ENCODE measurements at regions not wholly inside any gene's neighbourhood (a gene's known extent, or its start where the extent isn't known, plus 50 kb on each side); places are given as distances from the start of the nearest gene placed in this dataset.

- Histone ChIP-seq H3K36me3 (ENCODE audit: control insufficient read depth in 4 of 4, insufficient read depth in 4 of 4, low read length in 3 of 4) (no peaks in the 10 kb centered on the region), H3K4me1 (ENCODE audit: control extremely low read depth in 1 of 4, control insufficient read depth in 4 of 4, insufficient read depth in 4 of 4, low read length in 3 of 4) (no peaks in the 10 kb centered on the region), H3K27me3 (replicated peaks in 2 of 5; ENCODE audit: control insufficient read depth in 4 of 5, insufficient read depth in 5 of 5, low read length in 4 of 5) (no peaks in the 10 kb centered on the region), H3K27ac (ENCODE audit: insufficient read depth in 1 of 2, low read depth in 1 of 2, low read length in 2 of 2, poor library complexity in 1 of 2, severe bottlenecking in 2 of 2) (no peak overlapping the region), H3K4me3 (ENCODE audit: control insufficient read depth in 1 of 7, extremely low read depth in 1 of 7, insufficient read depth in 4 of 7, low read depth in 2 of 7, low read length in 6 of 7) (no peak overlapping the region), H3K9me3 (ENCODE audit: control extremely low read depth in 1 of 5, control insufficient read depth in 4 of 5, insufficient read depth in 2 of 5, low read depth in 1 of 5, low read length in 4 of 5) (no peaks in the 10 kb centered on the region)
- ChIA-PET CTCF (no interaction called here), POLR2A (no interaction called here)
- WGBS (ENCODE audit: insufficient coverage): 100% methylated on average over 1 of the region's 3 CpGs
- no peak for DNase-seq
Observed at GRCh38 chr4:17398805-17399204, 113.1 kb downstream of the QDPR start.

- Histone ChIP-seq H3K27me3 (replicated peaks in 2 of 5; ENCODE audit: control insufficient read depth in 4 of 5, insufficient read depth in 5 of 5, low read length in 4 of 5) (no peaks in the 10 kb centered on the region), H3K36me3 (ENCODE audit: control insufficient read depth in 4 of 4, insufficient read depth in 4 of 4, low read length in 3 of 4) (no peaks in the 10 kb centered on the region), H3K4me3 (ENCODE audit: control insufficient read depth in 1 of 7, extremely low read depth in 1 of 7, insufficient read depth in 4 of 7, low read depth in 2 of 7, low read length in 6 of 7) (no peak overlapping the region), H3K9me3 (ENCODE audit: control extremely low read depth in 1 of 5, control insufficient read depth in 4 of 5, insufficient read depth in 2 of 5, low read depth in 1 of 5, low read length in 4 of 5) (no peaks in the 10 kb centered on the region), H3K4me1 (ENCODE audit: control extremely low read depth in 1 of 4, control insufficient read depth in 4 of 4, insufficient read depth in 4 of 4, low read length in 3 of 4) (no peaks in the 10 kb centered on the region), H3K27ac (ENCODE audit: insufficient read depth in 1 of 2, low read depth in 1 of 2, low read length in 2 of 2, poor library complexity in 1 of 2, severe bottlenecking in 2 of 2) (no peak overlapping the region)
- POLR2A ChIA-PET: no interaction called here
- DNase-seq: no peak
- CTCF ChIA-PET: no interaction called here
- WGBS (ENCODE audit: insufficient coverage): 88% methylated on average over 1 of the region's 2 CpGs
Observed at GRCh38 chr4:17398035-17398434, 113.9 kb downstream of the QDPR start.

GRCh38 chr4:17397611-17398010 is 114.3 kb downstream of the QDPR start:
- no peaks in the 10 kb centered on the region for H3K9me3 ChIP-seq (ENCODE audit: control extremely low read depth in 1 of 5, control insufficient read depth in 4 of 5, insufficient read depth in 2 of 5, low read depth in 1 of 5, low read length in 4 of 5)
- no CpG with 5 or more reads among the region's 3 CpGs for WGBS (ENCODE audit: insufficient coverage)
- H3K27me3 ChIP-seq (replicated peaks in 2 of 5; ENCODE audit: control insufficient read depth in 4 of 5, insufficient read depth in 5 of 5, low read length in 4 of 5): no peaks in the 10 kb centered on the region
- H3K27ac ChIP-seq (ENCODE audit: insufficient read depth in 1 of 2, low read depth in 1 of 2, low read length in 2 of 2, poor library complexity in 1 of 2, severe bottlenecking in 2 of 2): no peak overlapping the region
- H3K4me1 ChIP-seq (ENCODE audit: control extremely low read depth in 1 of 4, control insufficient read depth in 4 of 4, insufficient read depth in 4 of 4, low read length in 3 of 4): no peaks in the 10 kb centered on the region
- ChIA-PET POLR2A (no interaction called here), CTCF (no interaction called here)
- no peaks in the 10 kb centered on the region for H3K36me3 ChIP-seq (ENCODE audit: control insufficient read depth in 4 of 4, insufficient read depth in 4 of 4, low read length in 3 of 4)
- no peak overlapping the region for H3K4me3 ChIP-seq (ENCODE audit: control insufficient read depth in 1 of 7, extremely low read depth in 1 of 7, insufficient read depth in 4 of 7, low read depth in 2 of 7, low read length in 6 of 7)
- DNase-seq: no peak

GRCh38 chr4:17385403-17385802 is 126.5 kb downstream of the QDPR start:
- Histone ChIP-seq H3K36me3 (ENCODE audit: control insufficient read depth in 4 of 4, insufficient read depth in 4 of 4, low read length in 3 of 4) (no peaks in the 10 kb centered on the region), H3K27ac (ENCODE audit: insufficient read depth in 1 of 2, low read depth in 1 of 2, low read length in 2 of 2, poor library complexity in 1 of 2, severe bottlenecking in 2 of 2) (no peak overlapping the region), H3K9me3 (ENCODE audit: control extremely low read depth in 1 of 5, control insufficient read depth in 4 of 5, insufficient read depth in 2 of 5, low read depth in 1 of 5, low read length in 4 of 5) (no peaks in the 10 kb centered on the region), H3K27me3 (replicated peaks in 2 of 5; ENCODE audit: control insufficient read depth in 4 of 5, insufficient read depth in 5 of 5, low read length in 4 of 5) (no peaks in the 10 kb centered on the region), H3K4me1 (ENCODE audit: control extremely low read depth in 1 of 4, control insufficient read depth in 4 of 4, insufficient read depth in 4 of 4, low read length in 3 of 4) (no peaks in the 10 kb centered on the region), H3K4me3 (ENCODE audit: control insufficient read depth in 1 of 7, extremely low read depth in 1 of 7, insufficient read depth in 4 of 7, low read depth in 2 of 7, low read length in 6 of 7) (no peak overlapping the region)
- 25% methylated on average over 2 of the region's 2 CpGs for WGBS (ENCODE audit: insufficient coverage)
- POLR2A ChIA-PET: no interaction called here
- CTCF ChIA-PET: no interaction called here
- peak; percentile 12 to 51 (median 44) for DNase-seq

GRCh38 chr4:17380347-17380746 is 131.5 kb downstream of the QDPR start:
- no CpG with 5 or more reads among the region's 2 CpGs for WGBS (ENCODE audit: insufficient coverage)
- CTCF ChIA-PET: no interaction called here
- H3K36me3 ChIP-seq (ENCODE audit: control insufficient read depth in 4 of 4, insufficient read depth in 4 of 4, low read length in 3 of 4): no peaks in the 10 kb centered on the region

GRCh38 chr4:17376205-17376604 is 135.7 kb downstream of the QDPR start:
- no peak for DNase-seq
- no peaks in the 10 kb centered on the region for H3K36me3 ChIP-seq (ENCODE audit: control insufficient read depth in 4 of 4, insufficient read depth in 4 of 4, low read length in 3 of 4)
- no peaks in the 10 kb centered on the region for H3K27me3 ChIP-seq (replicated peaks in 2 of 5; ENCODE audit: control insufficient read depth in 4 of 5, insufficient read depth in 5 of 5, low read length in 4 of 5)
- no peaks in the 10 kb centered on the region for H3K4me1 ChIP-seq (ENCODE audit: control extremely low read depth in 1 of 4, control insufficient read depth in 4 of 4, insufficient read depth in 4 of 4, low read length in 3 of 4)
- H3K9me3 ChIP-seq (ENCODE audit: control extremely low read depth in 1 of 5, control insufficient read depth in 4 of 5, insufficient read depth in 2 of 5, low read depth in 1 of 5, low read length in 4 of 5): no peaks in the 10 kb centered on the region
- no peak overlapping the region for H3K4me3 ChIP-seq (ENCODE audit: control insufficient read depth in 1 of 7, extremely low read depth in 1 of 7, insufficient read depth in 4 of 7, low read depth in 2 of 7, low read length in 6 of 7)
- WGBS (ENCODE audit: insufficient coverage): 92% methylated on average over 2 of the region's 2 CpGs
- ChIA-PET CTCF (no interaction called here), POLR2A (no interaction called here)
- no peak overlapping the region for H3K27ac ChIP-seq (ENCODE audit: insufficient read depth in 1 of 2, low read depth in 1 of 2, low read length in 2 of 2, poor library complexity in 1 of 2, severe bottlenecking in 2 of 2)

More at GRCh38 chr4:17380347-17380746, 131.5 kb downstream of the QDPR start:
- POLR2A ChIA-PET: no interaction called here
- DNase-seq: no peak
- H3K4me1 ChIP-seq (ENCODE audit: control extremely low read depth in 1 of 4, control insufficient read depth in 4 of 4, insufficient read depth in 4 of 4, low read length in 3 of 4): no peaks in the 10 kb centered on the region
- no peaks in the 10 kb centered on the region for H3K9me3 ChIP-seq (ENCODE audit: control extremely low read depth in 1 of 5, control insufficient read depth in 4 of 5, insufficient read depth in 2 of 5, low read depth in 1 of 5, low read length in 4 of 5)
- H3K4me3 ChIP-seq (ENCODE audit: control insufficient read depth in 1 of 7, extremely low read depth in 1 of 7, insufficient read depth in 4 of 7, low read depth in 2 of 7, low read length in 6 of 7): no peak overlapping the region
- H3K27me3 ChIP-seq (replicated peaks in 2 of 5; ENCODE audit: control insufficient read depth in 4 of 5, insufficient read depth in 5 of 5, low read length in 4 of 5): no peaks in the 10 kb centered on the region
- no peak overlapping the region for H3K27ac ChIP-seq (ENCODE audit: insufficient read depth in 1 of 2, low read depth in 1 of 2, low read length in 2 of 2, poor library complexity in 1 of 2, severe bottlenecking in 2 of 2)

GRCh38 chr4:17373666-17374065 is 138.2 kb downstream of the QDPR start:
- Histone ChIP-seq H3K36me3 (ENCODE audit: control insufficient read depth in 4 of 4, insufficient read depth in 4 of 4, low read length in 3 of 4) (no peaks in the 10 kb centered on the region), H3K9me3 (ENCODE audit: control extremely low read depth in 1 of 5, control insufficient read depth in 4 of 5, insufficient read depth in 2 of 5, low read depth in 1 of 5, low read length in 4 of 5) (no peaks in the 10 kb centered on the region), H3K4me3 (ENCODE audit: control insufficient read depth in 1 of 7, extremely low read depth in 1 of 7, insufficient read depth in 4 of 7, low read depth in 2 of 7, low read length in 6 of 7) (no peak overlapping the region), H3K27me3 (replicated peaks in 2 of 5; ENCODE audit: control insufficient read depth in 4 of 5, insufficient read depth in 5 of 5, low read length in 4 of 5) (peaks cover 0 to 1% (median 0%) of the 10 kb centered on the region in 5 experiments), H3K4me1 (ENCODE audit: control extremely low read depth in 1 of 4, control insufficient read depth in 4 of 4, insufficient read depth in 4 of 4, low read length in 3 of 4) (no peaks in the 10 kb centered on the region), H3K27ac (ENCODE audit: insufficient read depth in 1 of 2, low read depth in 1 of 2, low read length in 2 of 2, poor library complexity in 1 of 2, severe bottlenecking in 2 of 2) (no peak overlapping the region)
- no peak for DNase-seq
- CTCF ChIA-PET: interaction anchor here (1.2 kb wide), 1 partner anchor 10 kb away, joined by 3 read pairs; no protein-coding TSS in a partner anchor
- POLR2A ChIA-PET: no interaction called here
- WGBS (ENCODE audit: insufficient coverage): no CpG with 5 or more reads among the region's 2 CpGs
